Astrocyte (in vitro differentiated cells and primary cell): ENCODE measurements at regions not wholly inside any gene's neighbourhood (a gene's known extent, or its start where the extent isn't known, plus 50 kb on each side); places are given as distances from the start of the nearest gene placed in this dataset.
"Not testable (repeated sequence)": the region's sequence is repeated elsewhere in the genome, so short reads cannot be mapped to it uniquely, and the experiment has no call there.

Experiments used
- DNase-seq: peaks from one replicate; pipeline ENCODE4 v3.0.0-alpha.2; 2010; ENCODE audit warnings: low read depth
- FAIRE-seq: peaks from 2 replicates; lab custom pipeline; 2011; peaks lifted over from hg19 to GRCh38; lab: Jason Lieb, UNC
- H2AFZ ChIP-seq: 2 replicates; pipeline ENCODE4 v1.6.0; 2012; ENCODE audit warnings: low read depth, low read length, inconsistent platforms
- H3K27ac ChIP-seq: 2 replicates; pipeline ENCODE4 v1.5.1; 2011; ENCODE audit warnings: low read depth, low read length, inconsistent platforms
- H3K27me3 ChIP-seq: 2 replicates; pipeline ENCODE4 v1.6.0; 2011; ENCODE audit warnings: low read length, inconsistent platforms; ENCODE audit not compliant: insufficient read depth
- H3K36me3 ChIP-seq: 2 replicates; pipeline ENCODE4 v1.5.1; 2011; ENCODE audit warnings: low read length, inconsistent platforms; ENCODE audit not compliant: insufficient read depth
- H3K4me1 ChIP-seq: 2 replicates; pipeline ENCODE4 v1.5.1; 2011; ENCODE audit warnings: low read length, inconsistent platforms; ENCODE audit not compliant: insufficient read depth
- H3K4me2 ChIP-seq: 2 replicates; pipeline ENCODE4 v1.6.0; 2012; ENCODE audit warnings: low read length, inconsistent platforms
- H3K4me3 ChIP-seq: 2 replicates; pipeline ENCODE4 v1.5.1; 2011; ENCODE audit warnings: low read depth, mild to moderate bottlenecking, low read length, inconsistent platforms; ENCODE audit not compliant: insufficient read depth
- H3K79me2 ChIP-seq: 2 replicates; pipeline ENCODE4 v1.6.0; 2012; ENCODE audit warnings: mild to moderate bottlenecking, low read length, inconsistent platforms; ENCODE audit not compliant: insufficient read depth
- H3K9ac ChIP-seq: 2 replicates; pipeline ENCODE4 v1.6.0; 2012; ENCODE audit warnings: mild to moderate bottlenecking, low read length, inconsistent platforms
- H3K9me3 ChIP-seq: 2 replicates; pipeline ENCODE4 v1.5.1; 2012; ENCODE audit warnings: low read depth, mild to moderate bottlenecking, low read length, inconsistent platforms; ENCODE audit not compliant: insufficient read depth
- H4K20me1 ChIP-seq: 2 replicates; pipeline ENCODE4 v1.6.0; 2012; ENCODE audit warnings: low read length, inconsistent platforms; ENCODE audit not compliant: insufficient read depth
- H3K27ac Mint-ChIP-seq: one replicate; pipeline ENCODE4 v1.8.0; 2021; ENCODE audit warnings: mild to moderate bottlenecking, mixed read lengths; ENCODE audit not compliant: unreplicated experiment
- H3K27me3 Mint-ChIP-seq: one replicate; pipeline ENCODE4 v1.8.0; 2021; ENCODE audit warnings: low read depth, mixed read lengths; ENCODE audit not compliant: unreplicated experiment
- H3K36me3 Mint-ChIP-seq: one replicate; pipeline ENCODE4 v1.8.0; 2021; ENCODE audit warnings: low read depth, mixed read lengths; ENCODE audit not compliant: unreplicated experiment
- H3K4me1 Mint-ChIP-seq: one replicate; pipeline ENCODE4 v1.8.0; 2021; ENCODE audit warnings: low read depth, mixed read lengths; ENCODE audit not compliant: unreplicated experiment
- H3K4me3 Mint-ChIP-seq: one replicate; pipeline ENCODE4 v1.8.0; 2021; ENCODE audit warnings: mild to moderate bottlenecking, moderate library complexity, mixed read lengths; ENCODE audit not compliant: unreplicated experiment
- H3K9me3 Mint-ChIP-seq: one replicate; pipeline ENCODE4 v1.8.0; 2021; ENCODE audit warnings: mild to moderate bottlenecking, mixed read lengths; ENCODE audit not compliant: unreplicated experiment
- CTCF ChIP-seq: IDR thresholded peaks from 2 replicates; pipeline ENCODE4 v1.5.1; 2011; ENCODE audit warnings: low read depth, mild to moderate bottlenecking, inconsistent platforms, low read length, moderate library complexity; ENCODE audit not compliant: insufficient read depth
- EZH2 ChIP-seq: IDR thresholded peaks from 2 replicates; pipeline ENCODE4 v1.6.1; 2012; ENCODE audit warnings: mild to moderate bottlenecking, low read length, inconsistent platforms; ENCODE audit not compliant: insufficient read depth

- H3K4me3 Mint-ChIP-seq = no peak overlapping the region
- FAIRE-seq = no peak
Measured at GRCh38 chrX:51163730-51164129, 168.9 kb upstream of the NUDT10 start.

GRCh38 chrX:51178356-51178900, 154.2 kb upstream of the NUDT10 start:
- H3K36me3 Mint-ChIP-seq, H3K4me2 ChIP-seq, H3K4me3 ChIP-seq, H3K4me1 ChIP-seq, H3K79me2 ChIP-seq, H3K27ac Mint-ChIP-seq, H3K9ac ChIP-seq, FAIRE-seq, H3K4me1 Mint-ChIP-seq, H3K27ac ChIP-seq, H3K9me3 ChIP-seq, H3K27me3 ChIP-seq, H3K36me3 ChIP-seq, DNase-seq, H3K9me3 Mint-ChIP-seq, H3K4me3 Mint-ChIP-seq, H2AFZ ChIP-seq, H4K20me1 ChIP-seq, H3K27me3 Mint-ChIP-seq: not testable (repeated sequence)

More at GRCh38 chrX:51163730-51164129, 168.9 kb upstream of the NUDT10 start:
- H3K27me3 ChIP-seq = no peaks in the 10 kb centered on the region
- Mint-ChIP-seq H3K9me3 (no peaks in the 10 kb centered on the region), H3K4me1 (peaks cover 2% of the 10 kb centered on the region), H3K36me3 (no peaks in the 10 kb centered on the region), H3K27me3 (peaks cover 3% of the 10 kb centered on the region), H3K27ac (no peak overlapping the region)
- no peak for DNase-seq
- H3K36me3 ChIP-seq = no peaks in the 10 kb centered on the region
- H3K9me3 ChIP-seq = no peaks in the 10 kb centered on the region
- no peak overlapping the region for H3K27ac ChIP-seq
- H2AFZ ChIP-seq = no peak overlapping the region
- H3K4me2 ChIP-seq = no peak overlapping the region
- TF ChIP-seq CTCF (no peak), EZH2 (no peak)
- no peaks in the 10 kb centered on the region for H4K20me1 ChIP-seq
- no peaks in the 10 kb centered on the region for H3K79me2 ChIP-seq
- H3K9ac ChIP-seq = no peak overlapping the region
- no peaks in the 10 kb centered on the region for H3K4me1 ChIP-seq
- H3K4me3 ChIP-seq = no peak overlapping the region

GRCh38 chrX:51179805-51180204, 152.8 kb upstream of the NUDT10 start:
- H3K9me3 Mint-ChIP-seq, H4K20me1 ChIP-seq, H3K27me3 Mint-ChIP-seq, H3K4me1 Mint-ChIP-seq, H3K9ac ChIP-seq, H3K9me3 ChIP-seq, H3K27ac ChIP-seq, H2AFZ ChIP-seq, H3K4me3 Mint-ChIP-seq, H3K36me3 Mint-ChIP-seq, H3K4me2 ChIP-seq, H3K36me3 ChIP-seq, H3K27ac Mint-ChIP-seq, H3K27me3 ChIP-seq, H3K79me2 ChIP-seq, H3K4me1 ChIP-seq, H3K4me3 ChIP-seq, DNase-seq: not testable (repeated sequence)
- FAIRE-seq = peak; percentile 100
